ENCODE measurements at regions not wholly inside any gene's neighbourhood (a gene's known extent, or its start where the extent isn't known, plus 50 kb on each side); places are given as distances from the start of the nearest gene placed in this dataset.

DNA sequence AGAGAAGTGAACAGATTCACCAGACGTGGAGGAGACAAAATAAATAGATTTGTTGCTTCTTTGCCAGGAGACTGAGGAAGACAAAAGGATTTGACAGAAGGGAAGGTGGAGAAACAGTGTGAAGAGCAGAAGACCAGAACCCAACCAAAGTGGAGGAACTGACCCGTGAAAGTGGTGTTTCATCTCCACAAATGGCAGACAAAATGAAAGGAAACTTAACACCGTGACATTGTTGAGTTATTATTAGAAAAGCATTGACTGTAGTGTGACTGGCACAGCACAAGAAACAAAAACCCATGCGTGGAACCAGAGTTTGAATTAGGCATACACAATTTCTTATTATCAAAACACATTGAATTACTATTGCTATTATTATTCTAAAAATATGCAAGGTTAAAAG is 518.1 kb downstream of the TMEM121 start:
- intact Hi-C loops (cut with DNase I), result no loop called here
- Histone ChIP-seq H3K27me3 (no peaks in the 10 kb centered on the region), H3K9me3 (no peaks in the 10 kb centered on the region), H3K27ac (no peak overlapping the region), H3K4me1 (no peaks in the 10 kb centered on the region), H3K4me3 (replicated peaks in 1 of 3) (no peak overlapping the region), H3K36me3 (no peaks in the 10 kb centered on the region)
- WGBS, 2 donors, result 57 to 72% methylated on average over 4 of the region's 4 CpGs
- DNase-seq, result no peak
- TF ChIP-seq POLR2A (IDR thresholded peaks at IDR 0.05), result no peak
- TF ChIP-seq, protein P1, sequence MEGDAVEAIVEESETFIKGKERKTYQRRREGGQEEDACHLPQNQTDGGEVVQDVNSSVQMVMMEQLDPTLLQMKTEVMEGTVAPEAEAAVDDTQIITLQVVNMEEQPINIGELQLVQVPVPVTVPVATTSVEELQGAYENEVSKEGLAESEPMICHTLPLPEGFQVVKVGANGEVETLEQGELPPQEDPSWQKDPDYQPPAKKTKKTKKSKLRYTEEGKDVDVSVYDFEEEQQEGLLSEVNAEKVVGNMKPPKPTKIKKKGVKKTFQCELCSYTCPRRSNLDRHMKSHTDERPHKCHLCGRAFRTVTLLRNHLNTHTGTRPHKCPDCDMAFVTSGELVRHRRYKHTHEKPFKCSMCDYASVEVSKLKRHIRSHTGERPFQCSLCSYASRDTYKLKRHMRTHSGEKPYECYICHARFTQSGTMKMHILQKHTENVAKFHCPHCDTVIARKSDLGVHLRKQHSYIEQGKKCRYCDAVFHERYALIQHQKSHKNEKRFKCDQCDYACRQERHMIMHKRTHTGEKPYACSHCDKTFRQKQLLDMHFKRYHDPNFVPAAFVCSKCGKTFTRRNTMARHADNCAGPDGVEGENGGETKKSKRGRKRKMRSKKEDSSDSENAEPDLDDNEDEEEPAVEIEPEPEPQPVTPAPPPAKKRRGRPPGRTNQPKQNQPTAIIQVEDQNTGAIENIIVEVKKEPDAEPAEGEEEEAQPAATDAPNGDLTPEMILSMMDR (IDR thresholded peaks at IDR 0.05), result no peak

GRCh38 chr14:106044949-106045596 is 518.7 kb downstream of the TMEM121 start:
- no peak overlapping the region for H3K27ac ChIP-seq
- intact Hi-C loops (cut with DNase I), result no loop called here
- no peaks in the 10 kb centered on the region for H3K36me3 ChIP-seq
- H3K9me3 ChIP-seq, result no peaks in the 10 kb centered on the region
- H3K4me3 ChIP-seq (replicated peaks in 1 of 3), result no peak overlapping the region
- peak; percentile 22 to 28 for DNase-seq
- H3K4me1 ChIP-seq, result no peaks in the 10 kb centered on the region
- no peak for TF ChIP-seq POLR2A (IDR thresholded peaks at IDR 0.05)
- TF ChIP-seq, protein P1 (IDR thresholded peaks at IDR 0.05), result peak in 3 of 6 experiments; percentile 17 to 29 (median 20)
- no peaks in the 10 kb centered on the region for H3K27me3 ChIP-seq
- WGBS, 2 donors, result 54 to 64% methylated on average over 9 of the region's 9 CpGs

DNA sequence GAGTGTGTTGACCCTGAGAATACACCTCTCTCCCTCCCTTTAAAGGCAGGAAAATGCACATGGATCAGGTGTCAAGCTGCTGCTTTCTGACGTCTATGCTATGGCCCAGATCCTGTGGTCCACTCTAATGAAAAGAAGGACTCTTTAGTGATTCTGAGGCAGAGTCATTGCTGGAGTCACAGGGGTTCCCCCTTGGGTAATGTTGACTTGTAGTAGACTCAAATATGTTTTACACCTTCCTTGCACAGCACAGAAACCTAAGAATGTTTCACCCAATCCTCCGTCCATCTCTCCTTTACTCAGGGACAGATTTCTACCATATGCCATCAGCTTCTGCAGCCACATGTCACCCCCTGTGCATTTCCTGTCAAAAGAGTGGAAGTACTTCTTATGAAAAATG is 525.4 kb downstream of the TMEM121 start:
- Histone ChIP-seq H3K4me1 (no peaks in the 10 kb centered on the region), H3K9me3 (no peaks in the 10 kb centered on the region), H3K27me3 (no peaks in the 10 kb centered on the region), H3K36me3 (no peaks in the 10 kb centered on the region), H3K27ac (no peak overlapping the region), H3K4me3 (replicated peaks in 1 of 3) (no peak overlapping the region)
- TF ChIP-seq, protein P1 (IDR thresholded peaks at IDR 0.05), result no peak
- no peak for TF ChIP-seq POLR2A (IDR thresholded peaks at IDR 0.05)
- WGBS, 2 donors, result 62 to 84% methylated on average over 2 of the region's 2 CpGs
- DNase-seq, result no peak
- intact Hi-C loops (cut with DNase I), result no loop called here

DNA sequence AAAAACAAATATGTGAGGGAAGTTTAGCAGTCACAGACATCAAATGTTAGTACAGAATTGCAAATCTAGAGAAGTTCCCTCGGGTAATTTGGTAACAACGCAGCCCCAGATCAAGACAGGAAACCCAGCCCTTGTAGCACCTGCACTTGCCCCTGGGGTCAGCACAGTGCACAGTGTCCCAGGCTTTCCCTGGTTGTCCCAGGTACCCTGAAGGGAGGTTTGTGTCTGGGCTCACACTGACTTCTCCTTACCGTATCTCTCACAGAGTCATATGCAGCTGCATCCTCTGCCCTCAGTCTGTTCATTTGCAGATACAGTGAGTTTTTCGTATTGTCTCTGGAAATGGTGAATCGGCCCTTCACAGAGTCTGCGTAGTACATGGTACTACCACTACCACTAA is 528.9 kb downstream of the TMEM121 start:
- no peak for TF ChIP-seq POLR2A (IDR thresholded peaks at IDR 0.05)
- TF ChIP-seq, protein P1 (IDR thresholded peaks at IDR 0.05), result no peak
- intact Hi-C loops (cut with DNase I), result no loop called here
- WGBS, 2 donors, result 47 to 59% methylated on average over 6 of the region's 6 CpGs
- Histone ChIP-seq H3K4me3 (replicated peaks in 1 of 3) (no peak overlapping the region), H3K27ac (no peak overlapping the region), H3K36me3 (no peaks in the 10 kb centered on the region), H3K27me3 (no peaks in the 10 kb centered on the region), H3K9me3 (no peaks in the 10 kb centered on the region), H3K4me1 (no peaks in the 10 kb centered on the region)
- no peak for DNase-seq

DNA sequence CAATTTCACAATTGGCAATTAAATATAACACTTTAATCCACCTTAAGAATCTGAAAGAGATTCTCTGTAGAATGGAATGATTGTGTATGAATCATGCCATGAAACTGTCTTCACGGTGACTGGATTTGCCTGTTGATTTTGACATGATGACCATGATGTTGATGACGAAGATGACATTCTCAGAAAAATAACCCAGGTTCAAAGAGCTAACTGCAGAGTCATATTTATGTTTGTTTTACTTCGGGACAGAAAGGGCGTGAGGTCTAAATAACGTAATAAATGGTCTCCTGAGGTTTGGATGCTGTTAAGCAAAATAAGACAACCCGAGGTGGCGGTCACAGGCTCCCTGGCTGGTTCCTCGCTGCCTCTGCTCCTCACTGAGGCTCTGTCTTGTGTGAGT is 532.0 kb downstream of the TMEM121 start:
- Histone ChIP-seq H3K27ac (no peak overlapping the region), H3K4me1 (no peaks in the 10 kb centered on the region), H3K9me3 (no peaks in the 10 kb centered on the region), H3K36me3 (no peaks in the 10 kb centered on the region), H3K4me3 (replicated peaks in 1 of 3) (no peak overlapping the region), H3K27me3 (no peaks in the 10 kb centered on the region)
- TF ChIP-seq POLR2A (IDR thresholded peaks at IDR 0.05), result no peak
- TF ChIP-seq, protein P1 (IDR thresholded peaks at IDR 0.05), result no peak
- DNase-seq, result no peak
- intact Hi-C loops (cut with DNase I), result no loop called here
- WGBS, 2 donors, result 54 to 60% methylated on average over 8 of the region's 8 CpGs
